ENCODE measurements at regions not wholly inside any gene's neighbourhood (a gene's known extent, or its start where the extent isn't known, plus 50 kb on each side); places are given as distances from the start of the nearest gene placed in this dataset.

DNA sequence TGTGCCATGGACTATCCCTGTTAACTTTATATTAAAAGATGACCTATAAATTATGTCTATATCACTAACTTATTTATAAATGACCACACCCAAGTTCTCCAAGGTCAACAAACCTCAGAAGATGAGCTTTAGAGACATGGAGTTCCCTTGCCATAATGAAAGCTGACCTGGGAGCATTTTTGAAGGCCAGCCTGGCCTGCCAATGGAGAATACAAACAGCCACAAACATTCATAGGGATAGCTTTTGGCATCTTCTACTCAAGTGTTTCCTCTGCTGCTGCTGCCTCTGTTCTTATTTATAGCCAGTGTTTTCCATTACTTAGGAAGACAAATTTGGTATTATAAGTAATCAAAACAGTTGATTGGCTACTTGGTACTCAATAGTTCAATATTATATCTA, 117.3 kb upstream of the ADAMTS19 start:
- Histone ChIP-seq H3K9me3 (ENCODE audit: low read length) (no peaks in the 10 kb centered on the region), H3K27me3 (ENCODE audit: insufficient read depth, low read depth, low read length) (no peaks in the 10 kb centered on the region), H3K27ac (ENCODE audit: low read length) (no peak overlapping the region), H3F3A (ENCODE audit: insufficient read depth, low read length, poor library complexity, severe bottlenecking) (no peaks in the 10 kb centered on the region), H3K79me2 (replicated peaks; ENCODE audit: insufficient read depth, low read length) (no peaks in the 10 kb centered on the region), H2AFZ (ENCODE audit: low read depth, low read length) (no peak overlapping the region), H3K36me3 (ENCODE audit: insufficient read depth, low read length) (no peaks in the 10 kb centered on the region), H4K20me1 (ENCODE audit: insufficient read depth) (no peaks in the 10 kb centered on the region), H3K9me2 (ENCODE audit: insufficient read depth, low read length) (no peaks in the 10 kb centered on the region), H3K9ac (ENCODE audit: low read length) (no peak overlapping the region), H3K4me3 (ENCODE audit: low read length) (no peak overlapping the region), H3K4me2 (ENCODE audit: low read length) (no peak overlapping the region)
- TF ChIP-seq MXI1 (conservative IDR thresholded peaks at IDR 0.05; ENCODE audit: poor library complexity, severe bottlenecking) (no peak), CTCF (IDR thresholded peaks at IDR 0.05; ENCODE audit: poor library complexity, severe bottlenecking) (no peak), RAD21 (conservative IDR thresholded peaks at IDR 0.05) (no peak), EZH2 (IDR thresholded peaks at IDR 0.05; ENCODE audit: borderline replicate concordance, insufficient read depth, low read length, poor library complexity, severe bottlenecking) (no peak), REST (IDR thresholded peaks at IDR 0.05; ENCODE audit: borderline replicate concordance) (no peak), TAF1 (IDR thresholded peaks at IDR 0.05; ENCODE audit: low read depth) (no peak), POLR2AphosphoS5 (IDR thresholded peaks at IDR 0.05) (no peak), SMC3 (conservative IDR thresholded peaks at IDR 0.05; ENCODE audit: poor library complexity) (no peak), EP300 (conservative IDR thresholded peaks at IDR 0.05; ENCODE audit: poor library complexity, severe bottlenecking) (no peak)

GRCh38 chr5:129345213-129345924, 114.7 kb upstream of the ADAMTS19 start:
- no peaks in the 10 kb centered on the region for H4K20me1 ChIP-seq (ENCODE audit: insufficient read depth)
- no peaks in the 10 kb centered on the region for H3K9me3 ChIP-seq (ENCODE audit: low read length)
- H3K4me2 ChIP-seq (ENCODE audit: low read length), result no peak overlapping the region
- no peaks in the 10 kb centered on the region for H3F3A ChIP-seq (ENCODE audit: insufficient read depth, low read length, poor library complexity, severe bottlenecking)
- H3K4me3 ChIP-seq (ENCODE audit: low read length), result no peak overlapping the region
- H3K9me2 ChIP-seq (ENCODE audit: insufficient read depth, low read length), result no peaks in the 10 kb centered on the region
- H3K79me2 ChIP-seq (replicated peaks; ENCODE audit: insufficient read depth, low read length), result no peaks in the 10 kb centered on the region
- no peak overlapping the region for H2AFZ ChIP-seq (ENCODE audit: low read depth, low read length)
- H3K9ac ChIP-seq (ENCODE audit: low read length), result no peak overlapping the region
- no peak overlapping the region for H3K27ac ChIP-seq (ENCODE audit: low read length)
- TF ChIP-seq POLR2AphosphoS5 (IDR thresholded peaks at IDR 0.05), result no peak
- no peak for TF ChIP-seq EZH2 (IDR thresholded peaks at IDR 0.05; ENCODE audit: borderline replicate concordance, insufficient read depth, low read length, poor library complexity, severe bottlenecking)
- no peak for TF ChIP-seq REST (IDR thresholded peaks at IDR 0.05; ENCODE audit: borderline replicate concordance)
- no peak for TF ChIP-seq RAD21 (conservative IDR thresholded peaks at IDR 0.05)
- no peak for TF ChIP-seq MXI1 (conservative IDR thresholded peaks at IDR 0.05; ENCODE audit: poor library complexity, severe bottlenecking)
- no peak for TF ChIP-seq EP300 (conservative IDR thresholded peaks at IDR 0.05; ENCODE audit: poor library complexity, severe bottlenecking)
- no peak for TF ChIP-seq CTCF (IDR thresholded peaks at IDR 0.05; ENCODE audit: poor library complexity, severe bottlenecking)
- no peak for TF ChIP-seq TAF1 (IDR thresholded peaks at IDR 0.05; ENCODE audit: low read depth)
- no peak for TF ChIP-seq SMC3 (conservative IDR thresholded peaks at IDR 0.05; ENCODE audit: poor library complexity)
- no peaks in the 10 kb centered on the region for H3K36me3 ChIP-seq (ENCODE audit: insufficient read depth, low read length)
- H3K27me3 ChIP-seq (ENCODE audit: insufficient read depth, low read depth, low read length), result no peaks in the 10 kb centered on the region
